K562 (cell line): ENCODE measurements at regions not wholly inside any gene's neighbourhood (a gene's known extent, or its start where the extent isn't known, plus 50 kb on each side); places are given as distances from the start of the nearest gene placed in this dataset.

Experiments used
- ATAC-seq: fragments of 200-7000 bp; cut with Tn5 transposase; 3 replicates; pipeline ENCODE4 v1.9.1; 2020; ENCODE audit warnings: moderate library complexity
- BruUV-seq: library from RNA; stranded (reverse); fragments of 400-500 nt; replicated peaks from 2 replicates; lab custom pipeline; 2021; lab: Mats Ljungman, UMichigan
- CTCF ChIA-PET: fragments of 300-600 bp; formaldehyde crosslinking; extraction: SDS; loops from one replicate; lab custom pipeline; 2021; ENCODE audit warnings: low intra/inter-chr PET ratio; lab: Yijun Ruan, JAX
- POLR2A ChIA-PET: fragments of 300-600, 350-650 bp; sonication (Branson Sonifier 250); formaldehyde crosslinking; extraction: SDS; loops from one replicate; lab custom pipeline; 2021; ENCODE audit warnings: antibody characterized with exemption, inconsistent platforms; lab: Yijun Ruan, JAX
- DNase-seq, 4 experiments: peaks; one replicate each; pipeline versions ENCODE4 v3.0.0 to v3.0.0-alpha.2; 2011 to 2018; ENCODE audit warnings: low spot score in 3 of 4, mixed read lengths in 3 of 4; ENCODE audit errors: extremely low read depth in 1 of 4
- FAIRE-seq: peaks from 2 replicates; lab custom pipeline; 2011; peaks lifted over from hg19 to GRCh38; lab: Jason Lieb, UNC
- H2AFZ ChIP-seq: 2 replicates; pipeline ENCODE4 v1.6.0; 2011; ENCODE audit warnings: low read depth, low read length, control low read depth, inconsistent platforms
- H3K27ac ChIP-seq: fragments of 200-600 bp; 3 replicates; pipeline ENCODE4 v1.8.0; 2011; ENCODE audit warnings: low read depth, mild to moderate bottlenecking, control low read depth, inconsistent platforms, low read length, moderate library complexity, mixed read lengths; ENCODE audit errors: extremely low read depth
- H3K27me3 ChIP-seq, 2 experiments: fragments of 300-600 bp in 1 of 2; 2 replicates in 1 of 2; 3 replicates in 1 of 2; pipeline versions ENCODE4 v1.6.0 to v1.8.0; 2011; ENCODE audit warnings: inconsistent platforms in 2 of 2, low read length in 2 of 2, mild to moderate bottlenecking in 1 of 2, mixed read lengths in 1 of 2, moderate library complexity in 1 of 2; ENCODE audit not compliant: control insufficient read depth in 2 of 2, insufficient read depth in 2 of 2
- H3K36me3 ChIP-seq: fragments of 300-600 bp; 3 replicates; pipeline ENCODE4 v1.8.0; 2011; ENCODE audit warnings: mild to moderate bottlenecking, low read length, inconsistent platforms; ENCODE audit not compliant: control insufficient read depth, insufficient read depth
- H3K4me1 ChIP-seq, 2 experiments: fragments of 200-600 bp in 1 of 2; replicated peaks in 1 of 2; 2 replicates in 1 of 2; 3 replicates in 1 of 2; pipeline versions ENCODE4 v1.5.1 to v1.8.0; 2011; ENCODE audit warnings: inconsistent platforms in 2 of 2, low read length in 2 of 2, mild to moderate bottlenecking in 1 of 2, mixed read lengths in 1 of 2, moderate library complexity in 1 of 2; ENCODE audit not compliant: control insufficient read depth in 2 of 2, insufficient read depth in 2 of 2
- H3K4me2 ChIP-seq: 2 replicates; pipeline ENCODE4 v1.6.1; 2011; ENCODE audit warnings: low read length, control low read depth, inconsistent platforms, mixed read lengths; ENCODE audit not compliant: insufficient read depth
- H3K4me3 ChIP-seq: fragments of 200-600 bp; sonication (generic), shearing (Covaris generic); 2 replicates; pipeline ENCODE4 v1.5.1; 2016; ENCODE audit warnings: control low read depth, inconsistent platforms
- H3K79me2 ChIP-seq: fragments of 200-600 bp; 3 replicates; pipeline ENCODE4 v1.8.0; 2011; ENCODE audit warnings: low read length, inconsistent platforms; ENCODE audit not compliant: control insufficient read depth, insufficient read depth
- H3K9ac ChIP-seq, 2 experiments: 2 replicates each; pipeline versions ENCODE4 v1.6.0 to v1.6.1; 2011; ENCODE audit warnings: low read depth in 2 of 2, low read length in 2 of 2, control low read depth in 1 of 2, inconsistent platforms in 1 of 2, mild to moderate bottlenecking in 1 of 2, mixed read lengths in 1 of 2; ENCODE audit not compliant: insufficient read depth in 1 of 2
- H3K9me1 ChIP-seq: one replicate; pipeline ENCODE4 v1.6.0; 2011; ENCODE audit warnings: inconsistent platforms, mild to moderate bottlenecking, low read length, moderate library complexity; ENCODE audit not compliant: control insufficient read depth, insufficient read depth
- H3K9me3 ChIP-seq: replicated peaks from 2 replicates; pipeline ENCODE4 v1.5.1; 2011; ENCODE audit warnings: low read depth, low read length, inconsistent platforms; ENCODE audit not compliant: control insufficient read depth, insufficient read depth
- H4K20me1 ChIP-seq: replicated peaks from 2 replicates; pipeline ENCODE4 v1.6.1; 2011; ENCODE audit warnings: low read length, inconsistent platforms, mixed read lengths; ENCODE audit not compliant: control insufficient read depth, insufficient read depth
- ARID4B ChIP-seq: sonication (generic); formaldehyde crosslinking; IDR thresholded peaks from 2 replicates; pipeline ENCODE4 v1.8.0; 2022; ENCODE audit warnings: mild to moderate bottlenecking, missing genetic modification reagents
- BRCA1 ChIP-seq, 2 experiments: fragments of 450-650 bp in 1 of 2; sonication (generic) in 1 of 2; formaldehyde crosslinking in 1 of 2; IDR thresholded peaks; 2 replicates each; pipeline versions ENCODE4 v1.5.0 to v1.6.1; 2017 to 2020; ENCODE audit warnings: mild to moderate bottlenecking in 1 of 2, missing genetic modification reagents in 1 of 2
- FOXA3 ChIP-seq, 2 experiments: fragments of 450-650 bp in 1 of 2; sonication (generic) in 1 of 2; formaldehyde crosslinking; IDR thresholded peaks in 1 of 2; conservative IDR thresholded peaks in 1 of 2; 2 replicates each; pipeline versions ENCODE4 v1.4.0 to v1.8.0; 2020 to 2022; ENCODE audit warnings: mild to moderate bottlenecking in 2 of 2, missing genetic modification reagents in 1 of 2
- FOXK2 ChIP-seq, 2 experiments: fragments of 450-650 bp; IDR thresholded peaks in 1 of 2; conservative IDR thresholded peaks in 1 of 2; 2 replicates each; pipeline ENCODE4 v1.6.1; 2016; ENCODE audit warnings: low read depth in 2 of 2, mild to moderate bottlenecking in 1 of 2
- ILF3 ChIP-seq: fragments of 450-650 bp; IDR thresholded peaks from 2 replicates; pipeline ENCODE4 v1.6.1; 2018; ENCODE audit warnings: antibody characterized with exemption, mild to moderate bottlenecking, moderate library complexity, borderline replicate concordance
- KAT2B ChIP-seq: IDR thresholded peaks from one replicate; pipeline ENCODE4 v1.6.1; 2012; ENCODE audit warnings: low read depth, mild to moderate bottlenecking, control low read depth, inconsistent platforms, low read length, moderate library complexity
- MAZ ChIP-seq, 2 experiments: fragments of 450-650 bp in 1 of 2; sonication (generic) in 1 of 2; formaldehyde crosslinking; IDR thresholded peaks in 1 of 2; conservative IDR thresholded peaks in 1 of 2; 2 replicates each; pipeline versions ENCODE4 v1.4.0 to v1.5.0; 2020; ENCODE audit warnings: mild to moderate bottlenecking in 1 of 2, missing genetic modification reagents in 1 of 2
- NCOR1 ChIP-seq: fragments of 450-650 bp; IDR thresholded peaks from 2 replicates; pipeline ENCODE4 v1.6.1; 2016; ENCODE audit warnings: mild to moderate bottlenecking, moderate library complexity
- PCBP2 ChIP-seq: fragments of 200-400 bp; formaldehyde crosslinking; IDR thresholded peaks from 2 replicates; pipeline ENCODE4 v1.6.1; 2018; ENCODE audit warnings: low read length, low read depth, mild to moderate bottlenecking, moderate library complexity; ENCODE audit not compliant: poor library complexity, severe bottlenecking
- PHTF2 ChIP-seq: fragments of 250-450 bp; sonication (Bioruptor Pico); IDR thresholded peaks from 2 replicates; pipeline ENCODE4 v1.5.0; 2021; ENCODE audit warnings: mild to moderate bottlenecking
- SMAD1 ChIP-seq: fragments of 150-350 bp; IDR thresholded peaks from 2 replicates; pipeline ENCODE4 v1.6.1; 2014; ENCODE audit warnings: low read length, low read depth; ENCODE audit not compliant: partially characterized antibody
- SNRNP70 ChIP-seq: fragments of 200-400 bp; formaldehyde crosslinking; optimal IDR thresholded peaks from 2 replicates; pipeline ENCODE3; 2017; ENCODE audit warnings: low read depth, low read length
- ZBTB33 ChIP-seq: sonication (generic); formaldehyde crosslinking; IDR thresholded peaks from 2 replicates; pipeline ENCODE4 v1.8.1; 2023; ENCODE audit warnings: mild to moderate bottlenecking, missing genetic modification reagents
- ZNF140 ChIP-seq: fragments of 250-450 bp; sonication (Bioruptor Pico); IDR thresholded peaks from 2 replicates; pipeline ENCODE4 v1.8.0; 2021; ENCODE audit warnings: moderate library complexity, mild to moderate bottlenecking, inconsistent platforms
- ZNF584 ChIP-seq: fragments of 200-800 bp; sonication (Bioruptor generic); IDR thresholded peaks from 2 replicates; pipeline ENCODE4 v1.6.1; 2016; ENCODE audit warnings: low read depth, mild to moderate bottlenecking, missing genetic modification characterization, missing compliant biosample characterization
- WGBS: fragments of 100-300 bp; shearing (Covaris generic); methylation state at CpG from one replicate; pipeline ENCODE4 v1.1.6; 2016; ENCODE audit warnings: low coverage, mixed read lengths; ENCODE audit not compliant: insufficient coverage; ENCODE audit errors: missing lambda C conversion rate; 5-methylcytosine and 5-hydroxymethylcytosine counted together
- in situ Hi-C: fragments of 300-500 bp; cut with MboI; formaldehyde crosslinking; loops from 4 replicates; pipeline ENCODE4 v1.15.0; 2018; ENCODE audit warnings: inconsistent platforms, mixed read lengths
- intact Hi-C: fragments of 100-400 bp; cut with micrococcal nuclease; formaldehyde crosslinking; loops from 2 replicates; pipeline ENCODE4 v1.14.2; 2022
- TF ChIP-seq, protein P1 (sequence below): fragments of 250-450 bp; sonication (Bioruptor Pico); IDR thresholded peaks from 2 replicates; pipeline ENCODE4 v1.6.1; 2021; ENCODE audit warnings: mild to moderate bottlenecking

- ATAC-seq, result no peak
- ChIA-PET POLR2A (interaction anchor here (1.1 to 2.4 kb wide), 2 partner anchors 8 to 205 kb away, joined by 3 to 12 read pairs; no protein-coding TSS in a partner anchor), CTCF (no interaction called here)
- Histone ChIP-seq H3K27ac (no peak overlapping the region), H3K36me3 (no peaks in the 10 kb centered on the region), H3K9me3 (no peaks in the 10 kb centered on the region), H4K20me1 (peaks cover 6% of the 10 kb centered on the region; the same call in 1 of the 2 replicates), H3K27me3 (peaks cover 0 to 7% of the 10 kb centered on the region in 2 experiments; a peak in 1 of 5 replicates), H3K9ac (no peak overlapping the region), H3K4me3 (no peak overlapping the region), H2AFZ (no peak overlapping the region), H3K4me2 (no peak overlapping the region), H3K9me1 (no peaks in the 10 kb centered on the region), H3K79me2 (no peaks in the 10 kb centered on the region), H3K4me1 (no peaks in the 10 kb centered on the region; a peak in 2 of 5 replicates)
- WGBS, result 0% methylated on average over 1 of the region's 1 CpG
- intact Hi-C loops, result loop anchor here (10.0 kb wide), 2 partner anchors 144 to 1274 kb away; partner anchors contain the start of gene ZPBP
- no TSS peak for BruUV-seq
- DNase-seq, result no peak
- in situ Hi-C loops, result loop anchor here (25.0 kb wide), 1 partner anchor 1231 kb away; no protein-coding TSS in a partner anchor
- FAIRE-seq, result no peak
- no peak for TF ChIP-seq ZNF140
- no peak for TF ChIP-seq ZBTB33 (CRISPR knock-in tag)
- no peak for TF ChIP-seq SNRNP70
- TF ChIP-seq SMAD1, result no peak
- TF ChIP-seq MAZ (CRISPR knock-in tag; conservative IDR thresholded peaks at IDR 0.05 in 1 of 2, IDR thresholded peaks at IDR 0.05 in 1 of 2), result no peak
- TF ChIP-seq, protein P1, sequence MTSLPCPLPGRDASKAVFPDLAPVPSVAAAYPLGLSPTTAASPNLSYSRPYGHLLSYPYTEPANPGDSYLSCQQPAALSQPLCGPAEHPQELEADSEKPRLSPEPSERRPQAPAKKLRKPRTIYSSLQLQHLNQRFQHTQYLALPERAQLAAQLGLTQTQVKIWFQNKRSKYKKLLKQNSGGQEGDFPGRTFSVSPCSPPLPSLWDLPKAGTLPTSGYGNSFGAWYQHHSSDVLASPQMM (CRISPR knock-in tag), result no peak
- no peak for TF ChIP-seq BRCA1 (IDR thresholded peaks at IDR 0.05)
- no peak for TF ChIP-seq BRCA1 (CRISPR knock-in tag; IDR thresholded peaks at IDR 0.05)
- TF ChIP-seq FOXK2 (conservative IDR thresholded peaks at IDR 0.05 in 1 of 2, IDR thresholded peaks at IDR 0.05 in 1 of 2; ENCODE audit: low read depth in 2 of 2), result no peak
- no peak for TF ChIP-seq ILF3
- no peak for TF ChIP-seq KAT2B
- no peak for TF ChIP-seq ZNF584 (CRISPR knock-in tag)
- TF ChIP-seq PCBP2, result no peak
- TF ChIP-seq PHTF2, result no peak
- no peak for TF ChIP-seq ARID4B (CRISPR knock-in tag)
- no peak for TF ChIP-seq FOXA3 (CRISPR knock-in tag; conservative IDR thresholded peaks at IDR 0.05 in 1 of 2, IDR thresholded peaks at IDR 0.05 in 1 of 2)
- no peak for TF ChIP-seq NCOR1
Measured at GRCh38 chr7:51368334-51368733, 51.7 kb upstream of the COBL start.
